ENCODE measurements at regions not wholly inside any gene's neighbourhood (a gene's known extent, or its start where the extent isn't known, plus 50 kb on each side); places are given as distances from the start of the nearest gene placed in this dataset.

GRCh38 chr18:41657189-41657588 lies 297.8 kb upstream of the PIK3C3 start:
- Histone ChIP-seq H3K27me3 (no peaks in the 10 kb centered on the region), H3K4me3 (no peak overlapping the region), H3K36me3 (no peaks in the 10 kb centered on the region), H3K4me1 (no peaks in the 10 kb centered on the region), H3K27ac (no peak overlapping the region), H3K9me3 (no peaks in the 10 kb centered on the region)
- DNase-seq, result no peak
- intact Hi-C loops (cut with DNase I; ENCODE audit: low total_unique reads) (no loop called here), in situ Hi-C loops (cut with MboI; ENCODE audit: low pct_ligation_motif_present in 1 of 4, low pct_unique_long_range_greater_than_20kb in 1 of 4, low sequenced_read_pairs in 3 of 4) (no loop called here)
- no peak for TF ChIP-seq EP300 (IDR thresholded peaks at IDR 0.05; ENCODE audit: low read depth)
- no peak for TF ChIP-seq POLR2A (IDR thresholded peaks at IDR 0.05)
- TF ChIP-seq CTCF (IDR thresholded peaks at IDR 0.05), result no peak
- TF ChIP-seq POLR2AphosphoS5 (IDR thresholded peaks at IDR 0.05), result no peak
- 78 to 80% methylated on average over 4 of the region's 4 CpGs for WGBS, 2 donors (ENCODE audit: low coverage in 1 of 2)

- Histone ChIP-seq H3K4me3 (no peak overlapping the region), H3K27me3 (no peaks in the 10 kb centered on the region), H3K9me3 (no peaks in the 10 kb centered on the region), H3K27ac (no peak overlapping the region), H3K4me1 (no peaks in the 10 kb centered on the region), H3K36me3 (no peaks in the 10 kb centered on the region)
- intact Hi-C loops (cut with DNase I; ENCODE audit: low total_unique reads), result no loop called here
- 93% methylated on average over 1 of the region's 1 CpG; no CpG with 5 or more reads in 1 of the 2 donors for WGBS, 2 donors (ENCODE audit: low coverage in 1 of 2)
- no peak for DNase-seq
- in situ Hi-C loops (cut with MboI; ENCODE audit: low pct_ligation_motif_present in 1 of 4, low pct_unique_long_range_greater_than_20kb in 1 of 4, low sequenced_read_pairs in 3 of 4), result no loop called here
- TF ChIP-seq CTCF (IDR thresholded peaks at IDR 0.05) (no peak), POLR2A (IDR thresholded peaks at IDR 0.05) (no peak), POLR2AphosphoS5 (IDR thresholded peaks at IDR 0.05) (no peak), EP300 (IDR thresholded peaks at IDR 0.05; ENCODE audit: low read depth) (no peak)
Measured at GRCh38 chr18:41655074-41655473, 300.0 kb upstream of the PIK3C3 start.

GRCh38 chr18:41647914-41648313 lies 307.1 kb upstream of the PIK3C3 start:
- Histone ChIP-seq H3K4me3 (no peak overlapping the region), H3K27me3 (no peaks in the 10 kb centered on the region), H3K27ac (no peak overlapping the region), H3K36me3 (no peaks in the 10 kb centered on the region), H3K4me1 (no peaks in the 10 kb centered on the region), H3K9me3 (no peaks in the 10 kb centered on the region)
- 70 to 75% methylated on average over 2 of the region's 2 CpGs for WGBS, 2 donors (ENCODE audit: low coverage in 1 of 2)
- intact Hi-C loops (cut with DNase I; ENCODE audit: low total_unique reads) (no loop called here), in situ Hi-C loops (cut with MboI; ENCODE audit: low pct_ligation_motif_present in 1 of 4, low pct_unique_long_range_greater_than_20kb in 1 of 4, low sequenced_read_pairs in 3 of 4) (no loop called here)
- TF ChIP-seq CTCF (IDR thresholded peaks at IDR 0.05), result no peak
- no peak for TF ChIP-seq POLR2A (IDR thresholded peaks at IDR 0.05)
- no peak for TF ChIP-seq POLR2AphosphoS5 (IDR thresholded peaks at IDR 0.05)
- no peak for TF ChIP-seq EP300 (IDR thresholded peaks at IDR 0.05; ENCODE audit: low read depth)
- DNase-seq, result no peak

GRCh38 chr18:41646915-41647620 lies 308.0 kb upstream of the PIK3C3 start:
- in situ Hi-C loops (cut with MboI; ENCODE audit: low pct_ligation_motif_present in 1 of 4, low pct_unique_long_range_greater_than_20kb in 1 of 4, low sequenced_read_pairs in 3 of 4), result no loop called here
- 61 to 76% methylated on average over 11 of the region's 11 CpGs for WGBS, 2 donors (ENCODE audit: low coverage in 1 of 2)
- H3K4me3 ChIP-seq, result no peak overlapping the region
- no peaks in the 10 kb centered on the region for H3K9me3 ChIP-seq
- intact Hi-C loops (cut with DNase I; ENCODE audit: low total_unique reads), result no loop called here
- DNase-seq, result no peak
- no peak for TF ChIP-seq CTCF (IDR thresholded peaks at IDR 0.05)
- no peak for TF ChIP-seq POLR2AphosphoS5 (IDR thresholded peaks at IDR 0.05)
- TF ChIP-seq EP300 (IDR thresholded peaks at IDR 0.05; ENCODE audit: low read depth), result no peak
- TF ChIP-seq POLR2A (IDR thresholded peaks at IDR 0.05), result no peak
- H3K27ac ChIP-seq, result no peak overlapping the region
- no peaks in the 10 kb centered on the region for H3K4me1 ChIP-seq
- H3K27me3 ChIP-seq, result no peaks in the 10 kb centered on the region
- H3K36me3 ChIP-seq, result no peaks in the 10 kb centered on the region
